ENCODE measurements at regions not wholly inside any gene's neighbourhood (a gene's known extent, or its start where the extent isn't known, plus 50 kb on each side); places are given as distances from the start of the nearest gene placed in this dataset.

GRCh38 chr16:5367951-5368350 is 270.4 kb upstream of the EEF2KMT start:
- ChIA-PET CTCF (no interaction called here), POLR2A (no interaction called here)
- TF ChIP-seq POLR2AphosphoS5 (IDR thresholded peaks at IDR 0.05; ENCODE audit: insufficient read depth, low read depth, low read length) (no peak), MAX (IDR thresholded peaks at IDR 0.05; ENCODE audit: insufficient read depth, insufficient read length) (no peak), POLR2A (IDR thresholded peaks at IDR 0.05; ENCODE audit: low read depth, low read length) (no peak), JUN (IDR thresholded peaks at IDR 0.05; ENCODE audit: borderline replicate concordance, insufficient read depth, insufficient read length, low read depth) (no peak), EZH2 (IDR thresholded peaks at IDR 0.05; ENCODE audit: borderline replicate concordance, low read depth, low read length, severe bottlenecking) (no peak), GATA2 (IDR thresholded peaks at IDR 0.05; ENCODE audit: insufficient read depth, insufficient read length, low read depth, low read length) (no peak), FOS (IDR thresholded peaks at IDR 0.05; ENCODE audit: borderline replicate concordance, insufficient read depth, low read length) (no peak), MYC (IDR thresholded peaks at IDR 0.05; ENCODE audit: low read depth, low read length) (no peak), CTCF (IDR thresholded peaks at IDR 0.05; ENCODE audit: extremely low read depth in 1 of 2, insufficient read depth in 1 of 2, low read depth in 1 of 2, low read length in 2 of 2) (no peak)
- Histone ChIP-seq H3K79me2 (ENCODE audit: control insufficient read depth, insufficient read depth, low read length) (no peaks in the 10 kb centered on the region), H3K9me3 (replicated peaks; ENCODE audit: control insufficient read depth, insufficient read depth, low read length) (peaks cover 3% of the 10 kb centered on the region), H3K27ac (ENCODE audit: insufficient read depth, low read depth, low read length) (no peak overlapping the region), H3K9ac (replicated peaks; ENCODE audit: extremely low read depth, insufficient read depth, low read length) (no peak overlapping the region), H3K9me1 (replicated peaks; ENCODE audit: control insufficient read depth, extremely low read depth, insufficient read depth, low read length) (no peaks in the 10 kb centered on the region), H3K36me3 (ENCODE audit: control insufficient read depth in 2 of 2, extremely low read depth in 1 of 2, insufficient read depth in 2 of 2, low read length in 2 of 2) (no peaks in the 10 kb centered on the region), H3K4me3 (replicated peaks in 1 of 3; ENCODE audit: insufficient read depth in 1 of 3, low read depth in 1 of 3, low read length in 3 of 3) (no peak overlapping the region), H3K4me2 (ENCODE audit: insufficient read depth, low read length) (no peak overlapping the region), H4K20me1 (replicated peaks; ENCODE audit: control insufficient read depth, extremely low read depth, insufficient read depth, low read length) (no peaks in the 10 kb centered on the region), H3K27me3 (ENCODE audit: control insufficient read depth in 2 of 2, insufficient read depth in 2 of 2, low read length in 2 of 2) (no peaks in the 10 kb centered on the region), H2AFZ (ENCODE audit: low read depth, low read length) (no peak overlapping the region), H3K4me1 (ENCODE audit: control insufficient read depth, extremely low read depth, insufficient read depth, low read length) (no peaks in the 10 kb centered on the region)
- FAIRE-seq, result no peak
- DNase-seq (ENCODE audit: low read depth, low spot score), result no peak
- intact Hi-C loops (cut with micrococcal nuclease), result no loop called here
- dilution Hi-C loops (cut with MboI; ENCODE audit: extremely low pct_ligation_motif_present, low sequenced_read_pairs), result no loop called here
- BruUV-seq (replicated peaks), result no TSS peak
